ENCODE measurements at regions not wholly inside any gene's neighbourhood (a gene's known extent, or its start where the extent isn't known, plus 50 kb on each side); places are given as distances from the start of the nearest gene placed in this dataset.

DNA sequence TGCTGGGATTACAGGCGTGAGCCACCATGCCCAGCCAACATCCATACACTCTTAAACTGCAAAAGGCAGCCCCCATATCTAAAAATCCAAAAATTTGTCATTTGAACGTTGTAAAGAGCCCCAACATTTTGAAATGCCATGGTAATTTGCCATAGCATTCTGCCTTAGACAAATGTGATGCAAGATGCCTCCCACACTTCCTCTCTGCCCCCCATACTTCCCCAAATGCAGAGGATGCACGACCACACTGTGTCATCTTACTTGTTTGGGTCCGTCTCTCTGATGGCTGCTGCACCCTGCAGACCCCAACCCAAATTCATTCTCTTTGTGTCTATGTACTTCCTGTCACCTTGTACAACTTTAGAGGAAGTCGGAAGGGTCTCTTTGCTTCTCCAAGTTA lies 1125.6 kb upstream of the AUTS2 start:
- no peak for DNase-seq (ENCODE audit: low read depth in 4 of 4, low spot score in 2 of 4)

DNA sequence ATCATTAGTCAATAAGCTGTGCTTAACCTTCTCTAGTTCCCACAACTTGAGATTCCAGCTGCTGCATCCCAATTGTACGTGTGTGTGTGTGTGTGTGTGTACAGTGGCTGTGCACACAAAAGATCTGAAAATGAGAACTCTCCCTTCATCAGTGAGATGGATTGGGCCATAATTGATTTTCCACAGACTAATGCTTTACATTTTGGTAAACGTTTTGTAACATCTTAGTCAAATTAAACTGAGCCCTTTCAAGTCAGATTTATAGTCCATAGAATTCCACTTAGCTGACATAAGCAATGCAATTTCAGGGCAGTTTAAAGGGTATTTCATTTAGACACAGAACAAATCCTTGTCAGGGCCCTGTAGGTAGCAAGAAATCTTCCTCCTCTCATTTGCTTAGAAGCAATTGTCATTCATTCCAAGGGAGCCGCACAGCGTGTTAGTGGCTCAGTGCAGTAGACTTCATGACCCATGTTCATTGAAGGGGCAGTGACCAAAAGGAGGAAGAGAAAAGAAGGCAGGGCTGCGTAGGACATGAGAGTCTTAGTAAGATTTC lies 1123.5 kb upstream of the AUTS2 start:
- no peak for DNase-seq (ENCODE audit: low read depth in 4 of 4, low spot score in 2 of 4)

DNA sequence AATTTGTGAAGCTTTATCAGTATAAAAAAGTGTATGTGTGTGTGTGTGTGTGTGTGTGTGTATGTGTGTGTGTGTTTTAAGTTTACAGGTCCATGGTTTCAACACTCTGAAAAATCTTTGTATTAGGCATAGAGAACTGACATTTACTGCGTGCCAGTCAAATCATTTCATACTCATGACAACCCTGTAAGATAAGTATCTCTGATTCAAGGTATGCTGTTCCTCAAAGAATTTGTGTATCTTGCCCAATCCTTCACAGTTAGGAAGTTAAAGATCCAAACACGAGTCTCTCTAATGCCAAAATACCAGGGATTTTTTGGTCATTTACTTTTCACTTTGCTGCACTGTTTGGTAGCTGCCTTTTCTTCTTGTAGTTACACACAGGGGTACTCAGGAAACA lies 1121.3 kb upstream of the AUTS2 start:
- no peak for DNase-seq (ENCODE audit: low read depth in 4 of 4, low spot score in 2 of 4)

DNA sequence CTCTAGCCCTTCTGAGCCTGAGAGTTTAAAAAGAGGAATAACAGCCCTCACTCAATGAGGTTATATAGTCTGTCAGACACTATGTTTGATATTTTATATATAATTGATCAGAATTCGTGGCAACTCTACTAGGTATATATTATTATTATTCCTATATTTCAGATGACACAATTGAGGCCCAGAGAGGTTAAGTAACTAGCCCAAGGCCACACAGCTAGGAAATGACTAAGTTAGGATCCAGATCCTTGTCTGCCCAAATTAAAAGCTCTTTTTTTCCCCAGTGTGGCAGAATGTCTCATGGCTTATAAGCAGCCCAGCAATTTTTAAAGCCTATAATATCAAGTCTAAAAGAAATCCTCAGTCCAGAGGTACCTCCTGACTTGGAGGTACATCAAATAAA lies 1119.9 kb upstream of the AUTS2 start:
- no peak for DNase-seq (ENCODE audit: low read depth in 4 of 4, low spot score in 2 of 4)

DNA sequence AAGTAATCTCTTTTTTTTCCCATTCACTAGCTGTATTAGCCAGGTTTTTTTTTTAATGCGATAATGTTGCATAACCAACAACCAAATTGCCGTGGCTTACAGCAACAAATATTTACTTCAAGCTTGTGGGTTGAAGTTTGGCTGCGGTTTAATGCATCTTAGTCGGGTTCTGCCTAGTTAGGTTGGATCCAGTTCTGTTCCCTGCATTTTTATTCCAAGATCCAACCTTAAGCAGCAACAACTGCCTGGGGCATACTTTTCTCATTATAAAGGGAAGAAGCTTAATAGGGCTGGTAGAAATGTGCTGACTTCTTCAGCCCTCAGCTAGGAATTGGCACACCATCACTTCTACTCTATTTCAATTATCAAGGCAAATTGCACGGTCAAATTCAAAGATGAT lies 1115.5 kb upstream of the AUTS2 start:
- no peak for DNase-seq (ENCODE audit: low read depth in 4 of 4, low spot score in 2 of 4)

DNA sequence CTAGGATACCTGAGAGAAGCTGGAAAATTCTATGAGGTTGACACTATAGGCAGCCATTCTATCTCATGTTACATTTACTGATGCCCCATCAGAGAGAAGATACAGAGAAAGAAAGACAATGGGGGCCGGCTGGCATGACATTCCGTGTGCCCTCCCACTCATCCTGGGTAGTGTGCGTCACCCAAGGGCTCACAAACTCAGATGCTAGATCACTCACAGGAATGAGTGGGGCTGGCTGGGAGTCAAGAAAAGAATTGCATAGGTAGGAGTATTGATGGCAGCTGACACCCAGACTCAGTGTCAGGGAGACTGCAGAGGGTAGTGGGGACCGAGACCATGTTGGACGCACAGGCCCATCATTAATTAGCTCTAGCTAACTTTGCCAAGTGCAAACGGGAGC lies 1113.5 kb upstream of the AUTS2 start:
- DNase-seq (ENCODE audit: low read depth in 4 of 4, low spot score in 2 of 4): no peak

DNA sequence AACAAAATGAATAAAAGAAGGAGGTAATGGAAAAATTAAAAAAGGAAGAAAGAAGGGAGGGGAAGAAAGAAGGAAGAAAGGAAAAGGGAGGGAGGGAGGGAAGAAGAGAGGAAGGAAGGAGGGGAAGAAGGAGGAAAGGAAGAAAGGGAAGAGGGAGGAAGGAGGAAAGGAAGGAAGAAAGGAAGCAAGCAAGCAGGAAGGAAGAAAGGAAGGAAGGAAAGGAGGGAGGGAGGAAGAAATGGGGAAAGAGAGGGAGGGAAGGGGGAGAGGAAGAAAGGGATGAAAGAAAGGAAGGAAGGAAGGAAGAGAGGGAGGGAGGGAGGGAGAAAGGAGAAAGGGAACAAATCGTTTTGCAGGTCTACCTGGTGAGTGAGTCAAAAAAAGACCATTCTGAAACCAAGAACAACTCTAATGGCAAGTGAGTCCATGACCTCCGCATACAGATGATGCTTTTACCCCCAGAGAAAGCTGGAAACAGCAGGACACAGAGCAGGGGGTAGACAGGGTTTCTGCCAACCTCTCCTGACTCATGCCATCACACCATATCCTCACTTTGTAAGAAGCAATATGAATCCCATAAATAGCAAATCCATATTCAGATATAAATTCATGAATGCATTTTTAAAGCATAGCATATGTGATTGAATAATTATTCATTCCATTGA lies 1112.9 kb upstream of the AUTS2 start:
- no peak for DNase-seq (ENCODE audit: low read depth in 4 of 4, low spot score in 2 of 4)

DNA sequence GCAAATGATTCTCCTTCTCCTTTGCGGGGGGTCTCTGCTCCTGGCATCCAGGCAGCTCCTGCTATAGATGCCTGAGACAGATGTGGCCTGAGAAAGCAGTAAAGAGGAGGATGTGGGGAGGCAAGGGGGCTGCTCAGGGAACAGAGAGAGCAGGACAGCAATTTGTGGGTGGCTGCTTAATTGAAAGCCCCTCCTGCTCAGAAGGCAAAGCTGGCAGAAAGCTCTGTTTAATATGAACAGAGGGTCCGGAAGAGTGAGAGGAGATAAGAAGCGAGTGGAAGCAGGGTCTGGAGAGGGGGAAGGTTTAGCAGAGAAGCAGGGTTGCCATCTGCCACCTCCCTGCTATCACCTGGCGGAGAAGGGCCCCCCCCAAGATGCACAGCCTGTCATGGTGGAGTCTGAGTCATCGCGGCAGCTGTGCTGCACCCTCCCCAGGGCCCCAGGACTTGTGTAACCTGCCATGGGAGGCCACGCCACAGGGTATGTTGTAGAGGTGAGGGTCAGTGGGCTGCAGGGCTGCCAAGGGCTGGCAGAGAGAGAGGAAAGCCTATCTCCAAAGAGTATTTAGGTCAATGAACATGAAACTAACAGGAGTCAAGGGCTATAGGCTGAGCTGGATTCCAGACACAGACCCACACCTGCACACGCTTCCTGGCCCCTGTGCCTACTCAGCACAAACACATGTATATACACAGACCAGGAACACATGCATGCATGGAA lies 1109.8 kb upstream of the AUTS2 start:
- no peak for DNase-seq (ENCODE audit: low read depth in 4 of 4, low spot score in 2 of 4)

DNA sequence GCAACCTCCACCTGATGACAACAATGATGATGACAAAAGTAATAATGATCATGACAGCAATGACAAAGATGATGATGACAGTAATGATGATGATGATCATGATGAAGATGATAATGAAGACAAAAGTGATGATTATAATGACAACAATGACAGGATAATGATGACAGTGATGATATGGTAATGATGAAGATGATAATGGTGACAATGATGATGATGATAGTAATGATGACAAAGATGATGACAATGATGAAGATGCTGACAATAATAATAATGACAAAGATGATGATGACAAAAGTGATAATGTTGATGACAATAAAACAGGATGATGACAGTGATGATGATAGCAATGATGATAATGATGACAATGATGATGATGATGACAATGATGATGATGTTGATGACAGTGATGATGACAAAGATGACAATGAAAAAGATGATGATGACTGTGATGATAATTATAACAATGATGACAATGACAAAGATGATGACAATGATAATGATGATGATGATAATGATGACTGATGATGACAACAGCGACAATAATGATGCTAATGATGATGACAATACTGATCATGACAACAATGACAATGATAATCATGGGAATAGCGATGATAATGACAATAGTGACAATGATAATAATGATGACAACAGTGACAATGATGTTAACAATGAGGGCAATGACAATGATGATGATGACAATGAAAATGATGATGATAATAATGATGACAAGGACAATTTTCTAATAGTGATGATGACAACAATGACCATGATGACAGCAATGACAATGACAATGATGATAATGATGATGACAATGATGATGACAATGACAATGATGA lies 1106.5 kb upstream of the AUTS2 start:
- no peak for DNase-seq (ENCODE audit: low read depth in 4 of 4, low spot score in 2 of 4)

DNA sequence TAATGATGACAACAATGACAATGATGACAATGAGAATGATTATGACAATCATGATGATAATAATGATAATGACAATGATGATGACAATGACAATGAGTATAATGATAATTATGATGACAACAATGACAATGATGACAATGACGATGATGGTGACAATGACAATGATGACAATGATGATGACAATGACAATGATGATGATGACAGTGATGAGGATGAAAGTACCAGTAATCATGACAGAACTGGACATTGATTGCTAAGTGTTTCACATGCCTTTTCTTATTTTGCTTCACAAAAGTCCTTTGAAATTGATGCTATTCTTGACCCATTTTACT lies 1106.0 kb upstream of the AUTS2 start:
- no peak for DNase-seq (ENCODE audit: low read depth in 4 of 4, low spot score in 2 of 4)

DNA sequence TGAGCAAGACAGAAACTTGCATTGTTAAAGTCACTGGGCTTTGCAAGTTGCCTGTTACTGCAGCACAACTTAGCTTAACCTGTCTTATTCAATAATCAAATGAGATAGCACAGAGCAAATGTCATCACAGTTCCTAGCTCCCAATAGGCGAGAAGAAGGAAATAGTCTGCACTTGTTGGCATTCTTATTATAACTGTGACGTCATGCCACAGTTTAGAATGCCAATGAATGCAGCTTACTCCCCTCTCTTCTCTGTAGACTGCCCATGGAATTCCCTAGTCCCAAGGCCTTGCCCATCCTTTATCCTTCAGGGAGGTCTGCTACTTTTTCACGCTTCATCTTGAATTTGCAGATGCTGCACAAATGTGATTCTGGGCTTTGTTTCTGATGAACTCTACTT lies 1094.9 kb upstream of the AUTS2 start:
- no peak for DNase-seq (ENCODE audit: low read depth in 4 of 4, low spot score in 2 of 4)

DNA sequence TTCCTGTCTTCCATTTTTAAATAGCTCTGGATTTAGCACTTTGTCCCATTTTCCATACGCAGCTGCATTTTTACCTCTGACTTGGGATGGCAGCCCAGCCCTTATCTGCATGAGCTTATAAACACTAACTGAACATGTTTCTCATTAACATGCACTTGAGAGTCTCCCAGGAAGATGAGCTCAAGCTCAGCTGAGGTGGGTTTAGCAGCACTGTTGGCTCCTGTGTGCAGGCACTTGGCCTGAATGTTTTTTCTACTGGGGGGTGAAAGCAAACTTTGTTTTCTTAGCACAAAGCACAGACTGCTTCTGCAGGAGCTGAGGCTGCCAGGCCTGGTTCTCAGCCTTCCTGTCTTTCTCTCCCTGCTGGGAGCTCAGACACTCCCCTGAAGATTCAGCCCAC lies 1093.6 kb upstream of the AUTS2 start:
- no peak for DNase-seq (ENCODE audit: low read depth in 4 of 4, low spot score in 2 of 4)

DNA sequence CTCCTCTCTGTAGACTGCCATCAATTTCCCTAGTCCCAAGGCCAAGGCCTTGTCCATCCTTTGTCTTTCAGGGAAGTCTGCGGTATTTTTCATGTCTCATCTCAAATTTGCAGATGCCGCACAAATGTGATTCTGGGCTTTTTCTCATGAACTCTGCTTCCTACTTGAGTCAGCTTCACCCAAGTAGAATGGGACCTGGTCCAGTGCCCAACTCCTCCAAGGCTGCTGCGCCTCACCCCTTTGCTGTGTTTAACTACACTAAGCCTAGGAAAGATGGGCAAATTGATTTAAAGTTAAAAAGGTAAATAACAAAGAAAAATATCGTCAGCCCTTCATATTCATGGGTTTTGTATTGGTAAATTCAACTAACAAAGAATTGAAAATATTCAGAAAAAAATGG lies 1092.6 kb upstream of the AUTS2 start:
- no peak for DNase-seq (ENCODE audit: low read depth in 4 of 4, low spot score in 2 of 4)

DNA sequence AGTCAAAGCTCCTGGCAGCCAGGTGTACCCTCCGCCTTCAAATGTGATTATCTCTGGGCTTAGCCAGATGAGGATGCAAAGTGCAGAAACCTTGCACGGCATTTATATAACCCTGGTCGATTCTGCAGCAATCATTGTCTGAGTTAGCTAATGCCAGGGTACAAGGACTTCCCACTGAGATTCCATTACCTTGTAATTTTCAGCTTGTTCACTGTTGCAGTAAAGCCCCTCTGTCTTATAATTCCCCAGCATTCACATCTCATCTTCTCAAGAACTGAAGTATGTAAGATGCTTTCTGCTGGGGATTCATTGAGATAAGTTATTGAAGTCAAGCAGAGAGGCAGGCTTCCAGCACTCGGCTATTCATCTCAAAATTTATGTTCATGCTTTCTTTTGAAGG lies 1090.6 kb upstream of the AUTS2 start:
- no peak for DNase-seq (ENCODE audit: low read depth in 4 of 4, low spot score in 2 of 4)

DNA sequence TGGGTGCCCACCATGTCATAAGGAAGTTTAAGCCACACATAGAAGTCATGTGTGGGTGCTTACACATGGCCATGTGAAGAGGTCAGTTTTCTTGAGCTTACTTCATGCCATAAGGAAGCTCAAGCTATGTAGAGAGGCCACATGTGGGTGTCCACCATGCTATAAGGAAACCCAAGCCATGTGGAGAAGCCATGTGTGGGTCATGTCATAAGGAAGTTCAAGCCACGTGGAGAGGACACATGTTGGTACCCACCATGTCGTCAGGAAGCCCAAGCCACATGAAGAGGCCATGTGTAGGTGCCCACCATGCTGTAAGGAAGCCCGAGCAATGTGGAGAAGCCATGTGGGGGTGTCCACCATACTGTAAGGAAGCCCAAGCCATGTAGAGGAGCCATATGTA lies 1089.2 kb upstream of the AUTS2 start:
- DNase-seq (ENCODE audit: low read depth in 4 of 4, low spot score in 2 of 4): no peak

DNA sequence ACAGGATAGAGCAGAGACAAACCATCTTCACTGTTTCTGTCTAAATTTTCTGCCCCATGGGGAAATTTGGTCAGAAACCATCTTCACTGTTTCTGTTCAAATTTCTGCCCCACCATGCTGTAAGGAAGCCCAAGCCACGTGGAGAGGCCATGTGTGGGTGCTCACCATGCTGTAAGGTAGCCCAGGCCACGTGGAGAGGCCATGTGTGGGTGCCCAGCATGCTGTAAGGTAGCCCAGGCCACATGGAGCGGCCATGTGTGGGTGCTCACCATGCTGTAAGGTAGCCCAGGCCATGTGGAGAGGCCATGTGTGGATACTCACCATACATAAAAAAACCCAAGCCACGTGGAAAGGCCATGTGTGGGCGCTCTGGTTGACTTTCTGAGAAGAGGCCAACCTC lies 1088.7 kb upstream of the AUTS2 start:
- no peak for DNase-seq (ENCODE audit: low read depth in 4 of 4, low spot score in 2 of 4)

DNA sequence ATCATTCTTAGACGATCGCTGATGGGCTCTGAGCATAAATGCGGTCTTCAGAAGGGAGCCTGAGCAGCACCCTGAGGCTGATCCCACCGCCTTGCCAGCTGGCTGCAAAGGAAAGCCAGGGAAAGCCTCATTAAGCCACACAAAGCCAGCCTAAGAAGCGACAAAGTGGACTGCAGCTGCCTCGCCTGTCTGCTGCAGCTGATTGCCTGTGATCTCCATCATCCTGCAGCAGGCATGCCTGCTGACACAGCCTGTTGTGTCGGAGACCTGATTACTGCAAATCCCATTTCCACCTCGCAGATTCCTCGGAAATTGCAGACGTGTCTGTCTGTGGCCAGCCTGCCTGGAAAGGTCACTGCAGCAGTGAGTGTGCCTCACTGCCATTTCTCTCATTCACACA lies 1087.0 kb upstream of the AUTS2 start:
- DNase-seq (ENCODE audit: low read depth in 4 of 4, low spot score in 2 of 4): no peak

DNA sequence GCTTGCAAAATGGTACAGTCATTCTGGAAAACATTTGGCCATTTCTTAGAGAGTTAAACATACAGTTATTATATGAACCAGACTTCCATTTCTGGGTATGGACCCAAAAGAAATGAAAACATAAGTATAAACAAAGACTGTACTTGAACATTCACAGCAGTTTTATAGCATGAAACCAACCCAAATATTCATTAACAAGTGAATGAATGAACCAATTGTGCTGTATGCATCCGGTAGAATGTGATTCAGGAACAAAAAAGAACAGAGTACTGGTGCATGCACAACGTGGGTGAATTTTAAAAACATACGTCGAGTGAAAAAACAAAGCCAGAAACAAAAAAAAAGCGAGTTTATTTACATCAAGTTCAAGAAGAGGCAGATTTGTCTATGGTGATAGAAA lies 1085.8 kb upstream of the AUTS2 start:
- DNase-seq (ENCODE audit: low read depth in 4 of 4, low spot score in 2 of 4): no peak

DNA sequence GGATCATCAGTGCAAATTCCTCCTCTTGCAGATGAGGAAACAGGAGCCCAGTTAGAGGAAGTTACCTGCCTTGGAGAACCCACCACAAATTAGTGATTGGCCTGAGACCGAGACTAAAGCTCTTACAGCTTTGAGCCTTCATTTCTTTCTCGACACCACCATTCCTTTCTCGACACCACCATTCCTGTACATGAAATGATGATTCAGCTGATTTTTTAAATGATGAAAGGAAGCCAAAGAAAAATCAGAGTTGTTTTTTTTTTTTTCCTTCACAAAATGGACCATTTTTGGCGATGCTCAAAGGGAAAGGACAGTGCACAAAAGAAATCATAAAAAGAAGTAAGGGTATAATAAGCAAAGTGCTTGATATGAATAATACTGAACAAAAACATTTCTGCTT lies 1080.2 kb upstream of the AUTS2 start:
- no peak for DNase-seq (ENCODE audit: low read depth in 4 of 4, low spot score in 2 of 4)

DNA sequence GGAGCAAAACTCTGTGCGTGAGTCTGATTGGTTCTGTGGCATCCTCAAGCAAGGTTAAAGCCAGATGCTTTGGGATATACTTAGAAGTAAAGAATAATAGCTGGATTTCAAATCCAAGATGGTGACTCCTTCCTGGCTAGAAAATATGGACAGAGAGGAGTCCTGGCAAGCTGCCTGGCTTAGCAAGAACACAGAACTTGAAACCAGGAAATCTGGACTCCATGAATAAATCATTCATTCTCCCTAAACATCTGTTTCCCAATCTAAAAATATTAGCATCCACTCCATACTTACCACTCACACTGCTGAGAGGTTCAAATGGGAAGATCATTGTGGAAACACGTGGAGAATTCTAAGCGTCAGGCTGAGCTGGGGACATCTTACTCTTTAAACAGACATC lies 1074.1 kb upstream of the AUTS2 start:
- DNase-seq (ENCODE audit: low read depth in 4 of 4, low spot score in 2 of 4): no peak

DNA sequence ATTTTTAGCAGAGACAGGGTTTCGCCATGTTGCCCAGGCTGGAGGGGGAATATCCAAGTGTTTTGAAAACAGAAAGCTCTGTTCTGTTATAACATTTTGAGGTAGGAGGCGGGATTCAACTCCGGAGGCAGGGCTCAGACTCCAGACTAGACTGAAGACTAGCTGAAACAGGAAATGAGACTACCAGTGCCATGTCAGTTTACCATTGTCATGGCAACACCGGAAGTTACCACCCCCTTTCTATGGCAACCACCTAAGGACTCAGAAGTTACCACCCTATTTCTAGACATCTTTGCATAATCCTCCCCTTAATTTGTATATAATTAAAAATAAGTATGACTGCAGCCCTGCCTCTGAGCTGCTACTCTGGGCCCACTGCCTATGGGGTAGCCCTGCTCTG lies 1069.1 kb upstream of the AUTS2 start:
- no peak for DNase-seq (ENCODE audit: low read depth in 4 of 4, low spot score in 2 of 4)

DNA sequence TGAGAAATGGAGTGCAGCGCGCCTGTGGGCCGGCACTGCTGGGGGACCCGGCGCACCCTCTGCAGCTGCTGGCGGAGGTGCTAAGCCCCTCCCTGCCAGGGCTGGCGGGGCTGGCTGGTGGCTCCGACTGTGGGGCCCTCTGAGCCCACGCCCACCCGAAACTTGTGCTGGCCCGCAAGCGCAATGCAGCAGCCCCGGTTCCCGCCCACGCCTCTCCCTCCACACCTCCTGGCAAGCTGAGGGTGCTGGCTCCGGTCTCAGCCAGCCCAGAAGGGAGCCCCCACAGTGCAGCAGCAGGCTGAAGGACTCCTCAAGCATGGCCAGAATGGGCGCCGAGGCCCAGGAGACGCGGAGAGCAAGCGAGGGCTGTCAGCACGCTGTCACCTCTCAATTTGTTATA lies 1063.0 kb upstream of the AUTS2 start:
- no peak for DNase-seq (ENCODE audit: low read depth in 4 of 4, low spot score in 2 of 4)
